ENCODE measurements at regions not wholly inside any gene's neighbourhood (a gene's known extent, or its start where the extent isn't known, plus 50 kb on each side); places are given as distances from the start of the nearest gene placed in this dataset.

GRCh38 chr13:103941506-103942140 is 875.4 kb upstream of the SLC10A2 start:
- TF ChIP-seq CTCF (IDR thresholded peaks at IDR 0.05): no peak
- TF ChIP-seq POLR2A (IDR thresholded peaks at IDR 0.05): no peak
